ENCODE measurements at regions not wholly inside any gene's neighbourhood (a gene's known extent, or its start where the extent isn't known, plus 50 kb on each side); places are given as distances from the start of the nearest gene placed in this dataset.
A peak's percentile ranks its signal among the peaks of the same experiment; 100 is the strongest.
"Not testable (repeated sequence)": the region's sequence is repeated elsewhere in the genome, so short reads cannot be mapped to it uniquely, and the experiment has no call there.

GRCh38 chr12:14099994-14100393 is 118.6 kb upstream of the GRIN2B start:
- no peak for TF ChIP-seq CTCF (conservative IDR thresholded peaks at IDR 0.05)

GRCh38 chr12:14101556-14101955 is 120.2 kb upstream of the GRIN2B start:
- H3K23me2 ChIP-seq (ENCODE audit: insufficient read length, low read depth, low read length, poor library complexity, severe bottlenecking); H3K4me1 Mint-ChIP-seq; H3K9me3 ChIP-seq (ENCODE audit: control insufficient read depth, low read depth, low read length); H2AK5ac ChIP-seq (ENCODE audit: insufficient read length, low read length); H3K79me2 ChIP-seq (ENCODE audit: insufficient read depth, low read length); H3K4me2 ChIP-seq (ENCODE audit: insufficient read depth, insufficient read length, low read length); H2BK12ac ChIP-seq (ENCODE audit: insufficient read length, low read depth, low read length); H3K79me1 ChIP-seq (ENCODE audit: insufficient read depth, low read depth, low read length, poor library complexity, severe bottlenecking); H2BK120ac ChIP-seq (ENCODE audit: low read depth, low read length, poor library complexity, severe bottlenecking); H3K27me3 Mint-ChIP-seq (ENCODE audit: low read depth); H3K9ac ChIP-seq (ENCODE audit: extremely low read depth, insufficient read length, low read length); H3K4me3 Mint-ChIP-seq; H4K91ac ChIP-seq (ENCODE audit: insufficient read length, low read depth, low read length); H3K4ac ChIP-seq (ENCODE audit: low read depth, low read length); H2BK5ac ChIP-seq (ENCODE audit: insufficient read length, low read length); H4K5ac ChIP-seq (ENCODE audit: insufficient read length, low read depth, low read length); H3K18ac ChIP-seq (ENCODE audit: insufficient read length, low read depth, low read length); H3K14ac ChIP-seq (ENCODE audit: insufficient read depth, low read length); H2BK15ac ChIP-seq (ENCODE audit: low read depth, low read length); H3K23ac ChIP-seq (ENCODE audit: insufficient read length, low read depth, low read length); H4K20me1 ChIP-seq (ENCODE audit: control insufficient read depth, insufficient read depth, insufficient read length); H3K4me1 ChIP-seq (ENCODE audit: insufficient read depth, low read length); H3K27me3 ChIP-seq (ENCODE audit: insufficient read depth, low read length); H3K56ac ChIP-seq (ENCODE audit: insufficient read length, low read depth, low read length); DNase-seq; H2AFZ ChIP-seq (ENCODE audit: low read length); H3K27ac ChIP-seq (ENCODE audit: insufficient read length, low read depth, low read length); H3K36me3 Mint-ChIP-seq (ENCODE audit: insufficient read depth in 1 of 3, low read depth in 3 of 3); H3T11ph ChIP-seq (ENCODE audit: low read length); H4K8ac ChIP-seq (replicated peaks; ENCODE audit: insufficient read length, low read depth, low read length); H2BK20ac ChIP-seq (ENCODE audit: low read depth, low read length, poor library complexity, severe bottlenecking): not testable (repeated sequence)
- no CpG with 5 or more reads among the region's 1 CpG for WGBS (ENCODE audit: extremely low coverage, insufficient read length, low lambda C conversion rate)
- Mint-ChIP-seq H3K27ac (peak overlapping the region in 1 of 3 experiments; percentile 57; a peak in 1 of 7 replicates), H3K9me3 (peaks cover 20 to 25% of the 10 kb centered on the region in 2 experiments; a peak in 4 of 5 replicates)

More at GRCh38 chr12:14099994-14100393, 118.6 kb upstream of the GRIN2B start:
- no peak for DNase-seq
- Histone ChIP-seq H3K9ac (ENCODE audit: extremely low read depth, insufficient read length, low read length) (no peak overlapping the region), H4K91ac (ENCODE audit: insufficient read length, low read depth, low read length) (no peak overlapping the region), H3K27me3 (ENCODE audit: insufficient read depth, low read length) (no peaks in the 10 kb centered on the region), H3K23me2 (ENCODE audit: insufficient read length, low read depth, low read length, poor library complexity, severe bottlenecking) (no peaks in the 10 kb centered on the region), H4K8ac (replicated peaks; ENCODE audit: insufficient read length, low read depth, low read length) (no peak overlapping the region), H2BK15ac (ENCODE audit: low read depth, low read length) (no peak overlapping the region), H2BK20ac (ENCODE audit: low read depth, low read length, poor library complexity, severe bottlenecking) (no peak overlapping the region), H3K4me2 (ENCODE audit: insufficient read depth, insufficient read length, low read length) (no peak overlapping the region), H3T11ph (ENCODE audit: low read length) (no peak overlapping the region), H3K79me2 (ENCODE audit: insufficient read depth, low read length) (no peaks in the 10 kb centered on the region), H3K79me1 (ENCODE audit: insufficient read depth, low read depth, low read length, poor library complexity, severe bottlenecking) (no peaks in the 10 kb centered on the region), H3K18ac (ENCODE audit: insufficient read length, low read depth, low read length) (no peak overlapping the region), H2AFZ (ENCODE audit: low read length) (no peak overlapping the region), H3K23ac (ENCODE audit: insufficient read length, low read depth, low read length) (no peak overlapping the region), H3K9me3 (ENCODE audit: control insufficient read depth, low read depth, low read length) (no peaks in the 10 kb centered on the region), H3K27ac (ENCODE audit: insufficient read length, low read depth, low read length) (no peak overlapping the region), H3K4ac (ENCODE audit: low read depth, low read length) (no peak overlapping the region), H2BK12ac (ENCODE audit: insufficient read length, low read depth, low read length) (no peak overlapping the region), H4K5ac (ENCODE audit: insufficient read length, low read depth, low read length) (no peak overlapping the region), H2BK120ac (ENCODE audit: low read depth, low read length, poor library complexity, severe bottlenecking) (no peak overlapping the region), H3K4me1 (ENCODE audit: insufficient read depth, low read length) (no peaks in the 10 kb centered on the region), H2AK5ac (ENCODE audit: insufficient read length, low read length) (no peak overlapping the region), H2BK5ac (ENCODE audit: insufficient read length, low read length) (no peak overlapping the region), H3K14ac (ENCODE audit: insufficient read depth, low read length) (no peak overlapping the region), H3K56ac (ENCODE audit: insufficient read length, low read depth, low read length) (no peak overlapping the region), H4K20me1 (ENCODE audit: control insufficient read depth, insufficient read depth, insufficient read length) (no peaks in the 10 kb centered on the region)
- H3K36me3 Mint-ChIP-seq (ENCODE audit: insufficient read depth in 1 of 3, low read depth in 3 of 3): peaks cover 6 to 10% (median 8%) of the 10 kb centered on the region in 3 experiments; a peak in 5 of 7 replicates
- H3K9me3 Mint-ChIP-seq: peaks cover 20 to 25% of the 10 kb centered on the region in 2 experiments; a peak in 4 of 5 replicates
- peaks cover 4% of the 10 kb centered on the region in 2 experiments; a peak in 2 of 4 replicates for H3K4me1 Mint-ChIP-seq
- no peak overlapping the region for H3K27ac Mint-ChIP-seq
- no peak overlapping the region for H3K4me3 Mint-ChIP-seq
- WGBS (ENCODE audit: extremely low coverage, insufficient read length, low lambda C conversion rate): no CpG with 5 or more reads among the region's 3 CpGs
- H3K27me3 Mint-ChIP-seq (ENCODE audit: low read depth): no peaks in the 10 kb centered on the region; the same call in 1 of the 2 replicates
